Tibial nerve (tissue), 4 donors: ENCODE measurements at regions not wholly inside any gene's neighbourhood (a gene's known extent, or its start where the extent isn't known, plus 50 kb on each side); places are given as distances from the start of the nearest gene placed in this dataset.

Source experiments
- EP300 ChIP-seq, 2 donors: sonication (generic); formaldehyde crosslinking; IDR thresholded peaks; one replicate each; pipeline ENCODE4 v1.6.1; 2017; ENCODE audit warnings: antibody characterized with exemption in 2 of 2, mild to moderate bottlenecking in 1 of 2
- POLR2A ChIP-seq, 2 donors: fragments of 450-650 bp; IDR thresholded peaks; one replicate each; pipeline ENCODE4 v1.6.1; 2017; ENCODE audit warnings: antibody characterized with exemption in 2 of 2, mild to moderate bottlenecking in 2 of 2, moderate library complexity in 2 of 2
- TF ChIP-seq, protein P1 (sequence below), 5 experiments: fragments of 200-600 bp in 3 of 5; fragments of 450-650 bp in 2 of 5; sonication (generic) in 3 of 5; IDR thresholded peaks; one replicate each; pipeline ENCODE4 v1.5.1; 2016 to 2019; ENCODE audit warnings: antibody characterized with exemption in 5 of 5, mild to moderate bottlenecking in 3 of 5, moderate library complexity in 2 of 5

DNA sequence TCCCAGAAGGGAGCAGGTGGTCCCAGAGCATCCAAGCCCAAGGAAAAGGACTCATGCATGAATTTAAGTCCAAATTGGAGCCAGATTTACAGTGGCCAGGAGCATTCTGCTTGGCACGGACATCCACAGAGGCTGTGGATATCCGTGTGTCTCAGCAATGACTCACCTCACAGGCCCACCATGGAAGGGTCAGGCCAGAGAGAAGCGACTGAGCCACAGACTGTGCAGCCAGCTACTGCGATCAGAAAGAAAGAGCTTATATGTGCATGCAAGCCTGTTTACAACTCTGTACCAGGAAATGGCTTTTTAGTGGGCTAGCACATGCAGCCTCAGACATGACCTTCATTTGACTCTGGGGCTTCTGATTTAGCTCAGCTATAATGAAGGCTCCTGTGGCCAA, 231.0 kb downstream of the C16orf95 start:
- TF ChIP-seq POLR2A (IDR thresholded peaks at IDR 0.05) (no peak), EP300 (IDR thresholded peaks at IDR 0.05) (no peak)
- TF ChIP-seq, protein P1, sequence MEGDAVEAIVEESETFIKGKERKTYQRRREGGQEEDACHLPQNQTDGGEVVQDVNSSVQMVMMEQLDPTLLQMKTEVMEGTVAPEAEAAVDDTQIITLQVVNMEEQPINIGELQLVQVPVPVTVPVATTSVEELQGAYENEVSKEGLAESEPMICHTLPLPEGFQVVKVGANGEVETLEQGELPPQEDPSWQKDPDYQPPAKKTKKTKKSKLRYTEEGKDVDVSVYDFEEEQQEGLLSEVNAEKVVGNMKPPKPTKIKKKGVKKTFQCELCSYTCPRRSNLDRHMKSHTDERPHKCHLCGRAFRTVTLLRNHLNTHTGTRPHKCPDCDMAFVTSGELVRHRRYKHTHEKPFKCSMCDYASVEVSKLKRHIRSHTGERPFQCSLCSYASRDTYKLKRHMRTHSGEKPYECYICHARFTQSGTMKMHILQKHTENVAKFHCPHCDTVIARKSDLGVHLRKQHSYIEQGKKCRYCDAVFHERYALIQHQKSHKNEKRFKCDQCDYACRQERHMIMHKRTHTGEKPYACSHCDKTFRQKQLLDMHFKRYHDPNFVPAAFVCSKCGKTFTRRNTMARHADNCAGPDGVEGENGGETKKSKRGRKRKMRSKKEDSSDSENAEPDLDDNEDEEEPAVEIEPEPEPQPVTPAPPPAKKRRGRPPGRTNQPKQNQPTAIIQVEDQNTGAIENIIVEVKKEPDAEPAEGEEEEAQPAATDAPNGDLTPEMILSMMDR (IDR thresholded peaks at IDR 0.05), result no peak
